ENCODE measurements at regions not wholly inside any gene's neighbourhood (a gene's known extent, or its start where the extent isn't known, plus 50 kb on each side); places are given as distances from the start of the nearest gene placed in this dataset.

- TF ChIP-seq CTCF (optimal IDR thresholded peaks at IDR 0.05 in 1 of 3, IDR thresholded peaks at IDR 0.05 in 1 of 3, conservative IDR thresholded peaks at IDR 0.05 in 1 of 3; ENCODE audit: extremely low read depth in 1 of 3, insufficient read depth in 2 of 3, low read length in 3 of 3) (no peak), EZH2 (IDR thresholded peaks at IDR 0.05; ENCODE audit: low read length) (no peak)
Observed at GRCh38 chr18:78457011-78457410, 522.6 kb upstream of the SALL3 start.

Measured in keratinocyte (primary cell).